ENCODE measurements at regions not wholly inside any gene's neighbourhood (a gene's known extent, or its start where the extent isn't known, plus 50 kb on each side); places are given as distances from the start of the nearest gene placed in this dataset.
"Not testable (repeated sequence)": the region's sequence is repeated elsewhere in the genome, so short reads cannot be mapped to it uniquely, and the experiment has no call there.

- DNase-seq, result peak; percentile 26
These were observed 545.2 kb upstream of the BRINP3 start for GRCh38 chr1:191022856-191023255.

- no peak for DNase-seq
These were observed 548.4 kb upstream of the BRINP3 start for GRCh38 chr1:191025896-191026642.

GRCh38 chr1:191026828-191027227 is 549.2 kb upstream of the BRINP3 start:
- DNase-seq, result no peak

- DNase-seq, result no peak
These were observed 556.5 kb upstream of the BRINP3 start for GRCh38 chr1:191034132-191034531.

- DNase-seq, result no peak
These were observed 565.4 kb upstream of the BRINP3 start for GRCh38 chr1:191043066-191043465.

- no peak for DNase-seq
These were observed 572.1 kb upstream of the BRINP3 start for GRCh38 chr1:191049781-191050180.

- no peak for DNase-seq
These were observed 575.2 kb upstream of the BRINP3 start for GRCh38 chr1:191052888-191053287.

GRCh38 chr1:191065346-191065745 is 587.7 kb upstream of the BRINP3 start:
- DNase-seq, result no peak

- no peak for DNase-seq
These were observed 588.1 kb upstream of the BRINP3 start for GRCh38 chr1:191065771-191066170.

- DNase-seq, result no peak
These were observed 597.2 kb upstream of the BRINP3 start for GRCh38 chr1:191074881-191075280.

- not testable (repeated sequence) for DNase-seq
These were observed 605.4 kb upstream of the BRINP3 start for GRCh38 chr1:191083090-191083489.

- no peak for DNase-seq
These were observed 607.5 kb upstream of the BRINP3 start for GRCh38 chr1:191085121-191085520.

- no peak for DNase-seq
These were observed 609.2 kb upstream of the BRINP3 start for GRCh38 chr1:191086910-191087309.

GRCh38 chr1:191096405-191096804 is 618.7 kb upstream of the BRINP3 start:
- DNase-seq, result no peak

GRCh38 chr1:191099696-191100095 is 622.0 kb upstream of the BRINP3 start:
- DNase-seq, result no peak

GRCh38 chr1:191101960-191102359 is 624.3 kb upstream of the BRINP3 start:
- no peak for DNase-seq

- no peak for DNase-seq
These were observed 648.3 kb upstream of the BRINP3 start for GRCh38 chr1:191125950-191126349.

- DNase-seq, result no peak
These were observed 657.1 kb upstream of the BRINP3 start for GRCh38 chr1:191134796-191135195.

GRCh38 chr1:191140038-191140437 is 662.4 kb upstream of the BRINP3 start:
- no peak for DNase-seq

GRCh38 chr1:191142748-191143147 is 665.1 kb upstream of the BRINP3 start:
- no peak for DNase-seq

- no peak for DNase-seq
These were observed 668.2 kb upstream of the BRINP3 start for GRCh38 chr1:191145834-191146233.

- no peak for DNase-seq
These were observed 673.7 kb upstream of the BRINP3 start for GRCh38 chr1:191151321-191151807.

- DNase-seq, result no peak
These were observed 675.1 kb upstream of the BRINP3 start for GRCh38 chr1:191152776-191153175.

- DNase-seq, result no peak
These were observed 677.5 kb upstream of the BRINP3 start for GRCh38 chr1:191155178-191155577.

- DNase-seq, result no peak
These were observed 683.2 kb upstream of the BRINP3 start for GRCh38 chr1:191160837-191161236.

All from amniotic stem cell (primary cell).